Keratinocyte (primary cell): ENCODE measurements at regions not wholly inside any gene's neighbourhood (a gene's known extent, or its start where the extent isn't known, plus 50 kb on each side); places are given as distances from the start of the nearest gene placed in this dataset.

Source experiments
- DNase-seq: peaks from one replicate; pipeline ENCODE4 v3.0.0-alpha.2; 2011; ENCODE audit warnings: low read depth, missing footprints, low spot score
- FAIRE-seq: peaks from 2 replicates; lab custom pipeline; 2011; peaks lifted over from hg19 to GRCh38; lab: Jason Lieb, UNC
- H2AFZ ChIP-seq: 2 replicates; pipeline ENCODE4 v1.6.0; 2012; ENCODE audit warnings: low read length, control low read depth, inconsistent platforms; ENCODE audit not compliant: control insufficient read depth
- H3K27ac ChIP-seq: 2 replicates; pipeline ENCODE4 v1.5.1; 2011; ENCODE audit warnings: low read length; ENCODE audit not compliant: control insufficient read depth, insufficient read depth
- H3K27me3 ChIP-seq: 3 replicates; pipeline ENCODE4 v1.6.0; 2011; ENCODE audit warnings: low read length; ENCODE audit not compliant: control insufficient read depth, insufficient read depth; ENCODE audit errors: extremely low read depth
- H3K36me3 ChIP-seq, 2 experiments: 2 replicates in 1 of 2; 3 replicates in 1 of 2; pipeline ENCODE4 v1.5.1; 2011; ENCODE audit warnings: low read length in 2 of 2, mild to moderate bottlenecking in 1 of 2; ENCODE audit not compliant: control insufficient read depth in 2 of 2, insufficient read depth in 2 of 2; ENCODE audit errors: extremely low read depth in 1 of 2
- H3K4me1 ChIP-seq: 3 replicates; pipeline ENCODE4 v1.5.1; 2011; ENCODE audit warnings: low read length; ENCODE audit not compliant: control insufficient read depth, insufficient read depth; ENCODE audit errors: extremely low read depth
- H3K4me2 ChIP-seq: 3 replicates; pipeline ENCODE4 v1.6.0; 2011; ENCODE audit warnings: low read depth, low read length; ENCODE audit not compliant: control insufficient read depth, insufficient read depth; ENCODE audit errors: extremely low read depth
- H3K4me3 ChIP-seq, 3 experiments: fragments of 200-600 bp in 1 of 3; sonication (generic) in 1 of 3; 2 replicates in 2 of 3; 3 replicates in 1 of 3; pipeline ENCODE4 v1.5.1; 2011 to 2016; ENCODE audit warnings: low read length in 3 of 3, mild to moderate bottlenecking in 3 of 3, control low read depth in 2 of 3, inconsistent platforms in 1 of 3, low read depth in 1 of 3, mixed read lengths in 1 of 3, mixed run types in 1 of 3, moderate library complexity in 1 of 3; ENCODE audit not compliant: control insufficient read depth in 2 of 3, insufficient read depth in 2 of 3; ENCODE audit errors: extremely low read depth in 1 of 3
- H3K79me2 ChIP-seq: 2 replicates; pipeline ENCODE4 v1.6.0; 2012; ENCODE audit warnings: low read length; ENCODE audit not compliant: control insufficient read depth, insufficient read depth
- H3K9ac ChIP-seq: 3 replicates; pipeline ENCODE4 v1.6.0; 2011; ENCODE audit warnings: low read length; ENCODE audit not compliant: control insufficient read depth, insufficient read depth; ENCODE audit errors: extremely low read depth
- H3K9me1 ChIP-seq: 3 replicates; pipeline ENCODE4 v1.6.0; 2011; ENCODE audit warnings: low read length; ENCODE audit not compliant: control insufficient read depth, insufficient read depth; ENCODE audit errors: extremely low read depth
- H3K9me3 ChIP-seq: 2 replicates; pipeline ENCODE4 v1.5.1; 2012; ENCODE audit warnings: low read depth, low read length; ENCODE audit not compliant: control insufficient read depth
- H4K20me1 ChIP-seq: 3 replicates; pipeline ENCODE4 v1.6.0; 2011; ENCODE audit warnings: low read length; ENCODE audit not compliant: control insufficient read depth, insufficient read depth; ENCODE audit errors: extremely low read depth
- EZH2 ChIP-seq: IDR thresholded peaks from one replicate; pipeline ENCODE4 v1.6.1; 2012; ENCODE audit warnings: inconsistent platforms, mild to moderate bottlenecking, low read length, moderate library complexity
- dilution Hi-C: fragments of 300-500 bp; cut with MboI; formaldehyde crosslinking; loops from one replicate; pipeline ENCODE4 v1.7.0; 2020; ENCODE audit warnings: low sequenced_read_pairs; ENCODE audit not compliant: extremely low pct_ligation_motif_present
- TF ChIP-seq, protein P1 (sequence below), 3 experiments: IDR thresholded peaks in 1 of 3; conservative IDR thresholded peaks in 1 of 3; optimal IDR thresholded peaks in 1 of 3; 2 replicates in 2 of 3; 3 replicates in 1 of 3; pipeline versions ENCODE3 to v1.5.1; 2011; ENCODE audit warnings: low read length in 3 of 3, mild to moderate bottlenecking in 3 of 3, moderate library complexity in 2 of 3, control low read depth in 1 of 3, inconsistent platforms in 1 of 3; ENCODE audit not compliant: insufficient read depth in 2 of 3; ENCODE audit errors: extremely low read depth in 1 of 3

DNA sequence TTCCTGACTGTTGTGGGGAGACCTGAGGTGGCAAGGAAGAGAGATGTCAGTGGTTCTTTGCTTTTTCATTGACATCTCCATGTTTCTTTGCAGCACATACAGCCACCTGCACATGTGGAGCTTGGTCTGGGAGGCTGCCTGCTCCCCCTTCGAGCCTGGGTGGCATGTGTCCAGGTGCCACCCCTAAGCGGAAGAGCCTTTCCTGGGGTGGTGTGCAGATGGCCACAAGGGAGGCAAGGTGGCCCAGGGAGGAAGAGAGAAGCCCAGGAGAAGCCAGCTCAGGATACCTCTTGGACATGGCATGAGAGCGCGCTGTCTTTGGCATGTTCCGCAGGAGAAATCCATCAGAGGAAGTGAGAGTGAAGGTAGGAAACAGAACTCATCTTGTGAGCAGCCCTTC is 105.9 kb upstream of the NPTX2 start:
- DNase-seq = no peak
- H3K4me3 ChIP-seq = no peak overlapping the region
- H4K20me1 ChIP-seq = no peaks in the 10 kb centered on the region
- FAIRE-seq = no peak
- H3K9me1 ChIP-seq = no peaks in the 10 kb centered on the region
- no peaks in the 10 kb centered on the region for H3K27me3 ChIP-seq
- H3K36me3 ChIP-seq = no peaks in the 10 kb centered on the region
- H3K9me3 ChIP-seq = no peaks in the 10 kb centered on the region
- TF ChIP-seq, protein P1, sequence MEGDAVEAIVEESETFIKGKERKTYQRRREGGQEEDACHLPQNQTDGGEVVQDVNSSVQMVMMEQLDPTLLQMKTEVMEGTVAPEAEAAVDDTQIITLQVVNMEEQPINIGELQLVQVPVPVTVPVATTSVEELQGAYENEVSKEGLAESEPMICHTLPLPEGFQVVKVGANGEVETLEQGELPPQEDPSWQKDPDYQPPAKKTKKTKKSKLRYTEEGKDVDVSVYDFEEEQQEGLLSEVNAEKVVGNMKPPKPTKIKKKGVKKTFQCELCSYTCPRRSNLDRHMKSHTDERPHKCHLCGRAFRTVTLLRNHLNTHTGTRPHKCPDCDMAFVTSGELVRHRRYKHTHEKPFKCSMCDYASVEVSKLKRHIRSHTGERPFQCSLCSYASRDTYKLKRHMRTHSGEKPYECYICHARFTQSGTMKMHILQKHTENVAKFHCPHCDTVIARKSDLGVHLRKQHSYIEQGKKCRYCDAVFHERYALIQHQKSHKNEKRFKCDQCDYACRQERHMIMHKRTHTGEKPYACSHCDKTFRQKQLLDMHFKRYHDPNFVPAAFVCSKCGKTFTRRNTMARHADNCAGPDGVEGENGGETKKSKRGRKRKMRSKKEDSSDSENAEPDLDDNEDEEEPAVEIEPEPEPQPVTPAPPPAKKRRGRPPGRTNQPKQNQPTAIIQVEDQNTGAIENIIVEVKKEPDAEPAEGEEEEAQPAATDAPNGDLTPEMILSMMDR (optimal IDR thresholded peaks at IDR 0.05 in 1 of 3, IDR thresholded peaks at IDR 0.05 in 1 of 3, conservative IDR thresholded peaks at IDR 0.05 in 1 of 3; ENCODE audit: extremely low read depth in 1 of 3, insufficient read depth in 2 of 3, low read length in 3 of 3) = no peak
- no peak for TF ChIP-seq EZH2
- H3K4me2 ChIP-seq = no peak overlapping the region
- dilution Hi-C loops = no loop called here
- no peak overlapping the region for H3K27ac ChIP-seq
- no peak overlapping the region for H3K9ac ChIP-seq
- H3K4me1 ChIP-seq = no peaks in the 10 kb centered on the region
- no peak overlapping the region for H2AFZ ChIP-seq
- no peaks in the 10 kb centered on the region for H3K79me2 ChIP-seq

DNA sequence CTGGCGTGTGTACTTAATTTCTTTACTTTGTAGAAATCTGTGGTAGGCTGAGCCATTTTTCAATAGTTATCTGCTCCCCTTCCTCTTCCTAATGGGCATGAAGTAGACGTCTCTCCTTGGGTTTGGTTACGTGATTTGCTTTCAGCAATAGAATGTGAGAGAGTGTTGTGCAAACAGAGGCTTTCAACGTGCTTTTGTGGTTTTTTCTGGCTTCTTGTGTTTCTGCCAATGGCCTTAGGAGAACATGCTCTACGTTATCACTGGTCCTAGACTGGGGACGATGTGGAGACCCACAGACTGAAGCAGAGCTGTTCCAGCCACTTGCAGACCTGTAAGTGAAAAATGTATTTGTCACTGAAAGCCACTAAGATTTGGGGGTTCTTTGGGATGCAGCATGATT is 107.2 kb upstream of the NPTX2 start:
- Histone ChIP-seq H3K9me3 (no peaks in the 10 kb centered on the region), H3K27me3 (no peaks in the 10 kb centered on the region), H3K36me3 (no peaks in the 10 kb centered on the region), H3K9ac (no peak overlapping the region), H4K20me1 (no peaks in the 10 kb centered on the region), H3K4me3 (no peak overlapping the region), H3K9me1 (no peaks in the 10 kb centered on the region), H3K4me1 (no peaks in the 10 kb centered on the region), H2AFZ (no peak overlapping the region), H3K27ac (no peak overlapping the region), H3K79me2 (no peaks in the 10 kb centered on the region), H3K4me2 (no peak overlapping the region)
- FAIRE-seq (no peak), DNase-seq (no peak)
- dilution Hi-C loops = no loop called here
- TF ChIP-seq, protein P1 (optimal IDR thresholded peaks at IDR 0.05 in 1 of 3, IDR thresholded peaks at IDR 0.05 in 1 of 3, conservative IDR thresholded peaks at IDR 0.05 in 1 of 3; ENCODE audit: extremely low read depth in 1 of 3, insufficient read depth in 2 of 3, low read length in 3 of 3) = no peak
- TF ChIP-seq EZH2 = no peak
